ENCODE measurements at regions not wholly inside any gene's neighbourhood (a gene's known extent, or its start where the extent isn't known, plus 50 kb on each side); places are given as distances from the start of the nearest gene placed in this dataset.
"Not testable (repeated sequence)": the region's sequence is repeated elsewhere in the genome, so short reads cannot be mapped to it uniquely, and the experiment has no call there.

GRCh38 chr3:83251490-83251889 is 1490.0 kb upstream of the GBE1 start:
- DNase-seq, result no peak

DNA sequence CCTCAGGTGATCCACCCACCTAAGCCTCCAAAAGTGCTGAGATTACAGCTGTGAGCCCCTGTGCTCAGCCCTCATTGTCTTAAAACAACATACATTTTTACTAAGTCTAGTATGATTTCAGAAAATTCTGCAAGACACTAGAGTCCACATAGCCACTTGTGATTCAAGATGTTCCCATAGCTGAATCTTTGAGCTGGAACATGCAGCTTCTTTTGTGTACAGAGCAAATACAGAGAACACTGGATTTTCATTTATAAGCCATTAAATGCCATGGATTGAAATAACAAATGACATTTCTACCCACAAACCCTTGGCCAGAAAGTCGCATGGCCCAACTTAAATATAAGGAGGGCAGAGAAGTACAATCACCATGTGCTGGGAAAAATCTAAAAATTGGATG is 1489.2 kb upstream of the GBE1 start:
- no peak for DNase-seq

DNA sequence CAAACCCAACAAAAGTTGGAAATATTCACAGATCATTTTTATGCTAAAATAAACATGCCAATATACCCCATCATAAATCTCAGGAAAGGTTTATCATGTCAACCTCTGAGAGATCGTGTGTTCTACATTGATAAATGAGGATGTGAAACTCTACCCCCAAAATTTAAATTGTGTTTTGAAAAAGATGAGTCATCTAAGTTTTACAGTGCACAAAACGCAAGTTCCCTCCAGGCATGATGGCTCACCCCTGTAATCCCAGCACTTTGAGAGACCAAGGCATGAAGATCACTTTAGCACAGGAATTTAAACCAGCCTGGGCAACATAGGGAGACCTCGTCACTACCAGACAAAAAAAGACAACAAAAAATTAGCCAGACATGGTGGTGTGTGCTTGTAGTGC is 1487.0 kb upstream of the GBE1 start:
- DNase-seq, result no peak

- no peak for DNase-seq
Measured at GRCh38 chr3:83235180-83235814, 1473.9 kb upstream of the GBE1 start.

- DNase-seq, result no peak
Measured at GRCh38 chr3:83233715-83234114, 1472.3 kb upstream of the GBE1 start.

DNA sequence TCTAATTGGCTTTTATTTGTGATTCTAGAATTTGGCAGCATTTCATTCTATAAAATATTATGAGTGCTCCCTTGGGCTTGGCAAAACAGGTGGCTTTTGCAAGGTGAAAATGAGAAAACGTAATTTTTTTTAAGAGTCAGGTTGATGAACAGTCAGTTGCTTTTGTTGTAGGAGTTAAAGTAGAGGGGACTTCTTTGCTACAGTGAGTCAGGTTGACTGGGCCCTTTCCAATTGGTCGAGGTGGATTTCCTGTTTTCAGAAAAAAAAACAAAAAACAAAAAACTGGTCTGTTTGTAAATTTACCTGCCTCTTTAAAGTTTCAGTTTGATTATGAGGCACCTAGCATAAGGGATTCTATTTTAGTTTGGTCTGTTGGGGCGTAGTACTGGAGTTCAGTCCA is 1469.4 kb upstream of the GBE1 start:
- no peak for DNase-seq

GRCh38 chr3:83230376-83230775 is 1468.9 kb upstream of the GBE1 start:
- no peak for DNase-seq

DNA sequence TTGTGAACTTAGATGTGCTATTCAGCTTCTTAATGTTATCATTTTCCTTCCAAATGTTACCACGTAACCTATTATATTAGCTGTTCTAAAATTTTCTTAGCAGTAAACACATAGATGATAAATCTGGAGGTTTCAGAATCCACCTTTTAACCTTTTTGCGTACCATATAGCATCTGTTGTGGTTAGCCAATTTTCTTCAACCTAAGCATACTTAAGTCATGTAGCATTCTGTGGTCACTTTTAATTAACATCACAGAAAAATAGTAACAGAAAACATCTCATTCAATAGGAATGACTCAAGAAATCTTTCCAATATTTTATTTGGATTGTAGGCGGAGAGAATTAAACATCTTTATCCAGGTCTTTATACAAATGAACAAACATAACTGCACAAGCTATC is 1465.3 kb upstream of the GBE1 start:
- no peak for DNase-seq

- DNase-seq, result no peak
Measured at GRCh38 chr3:83224101-83224868, 1462.8 kb upstream of the GBE1 start.

- no peak for DNase-seq
Measured at GRCh38 chr3:83218383-83219200, 1457.1 kb upstream of the GBE1 start.

DNA sequence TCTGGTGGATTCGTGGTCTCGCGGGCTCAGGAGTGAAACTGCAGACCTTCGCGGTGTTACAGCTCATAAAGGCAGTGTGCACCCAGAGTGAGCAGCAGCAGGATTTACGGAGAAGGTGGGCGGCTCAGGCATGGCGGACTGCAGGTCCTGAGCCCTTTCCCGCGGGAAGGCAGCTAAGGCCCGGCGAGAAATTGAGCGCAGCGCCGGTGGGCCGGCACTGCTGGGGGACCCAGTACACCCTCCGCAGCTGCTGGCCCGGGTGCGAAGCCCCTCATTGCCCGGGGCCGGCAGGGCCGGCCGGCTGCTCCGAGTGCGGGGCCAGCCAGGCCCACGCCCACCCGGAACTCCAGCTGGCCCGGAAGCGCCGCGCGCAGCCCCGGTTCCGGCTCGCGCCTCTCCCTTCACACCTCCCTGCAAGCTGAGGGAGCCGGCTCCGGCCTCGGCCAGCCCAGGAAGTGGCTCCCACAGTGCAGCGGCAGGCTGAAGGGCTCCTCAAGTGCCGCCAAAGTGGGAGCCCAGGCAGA is 1456.2 kb upstream of the GBE1 start:
- not testable (repeated sequence) for DNase-seq

DNA sequence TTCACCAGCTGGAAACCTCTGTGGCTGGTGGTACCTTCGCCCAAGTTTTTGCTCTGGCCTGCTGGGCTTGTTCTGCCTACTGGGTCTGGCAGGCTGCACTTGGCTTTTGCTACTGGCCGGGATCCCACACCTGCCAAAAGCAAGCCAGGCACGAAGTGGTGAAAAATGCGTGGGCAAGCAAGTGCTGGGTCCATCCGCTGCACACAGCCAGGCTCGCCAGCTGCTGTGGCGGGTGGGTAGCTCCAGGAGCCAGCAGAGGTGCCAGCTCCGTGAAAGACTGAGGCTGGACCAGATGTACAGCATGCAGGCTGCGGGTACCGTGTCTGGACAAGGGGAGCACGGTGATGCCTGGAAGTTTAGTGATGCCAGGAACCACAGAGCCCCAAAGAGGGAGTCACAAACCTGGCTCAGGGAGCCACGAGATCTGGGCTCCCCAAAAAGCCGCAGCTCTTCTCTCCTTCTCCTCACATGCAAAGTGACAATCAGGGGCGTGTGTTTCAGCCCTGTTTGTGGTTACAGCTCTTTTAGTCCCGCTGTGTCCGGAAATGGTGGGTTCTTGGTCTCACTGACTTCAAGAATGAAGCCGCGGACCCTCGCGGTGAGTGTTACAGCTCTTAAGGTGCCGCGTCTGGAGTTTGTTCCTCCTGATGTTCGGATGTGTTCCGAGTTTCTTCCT is 1455.6 kb upstream of the GBE1 start:
- DNase-seq, result no peak

DNA sequence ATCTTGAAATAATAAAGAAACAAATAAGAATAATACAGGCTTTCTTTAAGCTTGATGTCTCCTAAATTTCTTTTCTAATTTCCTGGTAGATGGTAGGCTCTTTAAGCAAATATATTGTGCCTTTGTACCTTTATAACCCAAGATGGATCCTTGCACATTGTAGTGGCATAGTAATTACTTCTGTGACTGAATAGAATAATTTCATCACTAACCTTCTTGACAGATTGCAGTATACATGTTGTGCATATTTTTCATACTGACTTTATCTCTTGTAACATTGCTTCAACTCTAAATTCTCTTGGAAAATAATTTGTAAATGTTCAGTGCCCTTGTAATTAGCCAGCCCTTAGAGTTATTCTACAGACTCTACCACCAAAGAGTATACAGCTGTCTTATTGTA is 1433.8 kb upstream of the GBE1 start:
- no peak for DNase-seq

GRCh38 chr3:83193526-83193925 is 1432.1 kb upstream of the GBE1 start:
- DNase-seq, result no peak

- no peak for DNase-seq
Measured at GRCh38 chr3:83189634-83190033, 1428.2 kb upstream of the GBE1 start.

DNA sequence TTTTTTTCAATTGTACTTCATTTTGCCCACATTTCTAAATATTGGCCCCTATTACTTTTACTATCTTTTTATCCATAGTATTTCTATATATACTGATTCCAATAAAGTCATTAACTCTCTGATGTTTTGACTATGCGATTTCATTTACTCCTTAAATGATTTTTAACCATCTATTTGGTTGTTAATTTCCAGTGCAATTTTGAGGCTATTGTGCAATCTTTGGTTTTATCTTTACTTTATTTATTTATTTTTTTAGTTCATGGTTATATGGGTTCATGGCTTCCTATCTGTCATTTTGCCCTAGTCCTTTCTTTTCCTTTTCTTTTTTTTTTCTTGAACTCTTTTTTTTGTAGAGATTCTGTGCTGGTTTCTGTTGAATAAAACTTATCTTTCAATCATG is 1408.0 kb upstream of the GBE1 start:
- no peak for DNase-seq

GRCh38 chr3:83150896-83151295 is 1389.5 kb upstream of the GBE1 start:
- no peak for DNase-seq

GRCh38 chr3:83140983-83141382 is 1379.5 kb upstream of the GBE1 start:
- DNase-seq, result no peak

- no peak for DNase-seq
Measured at GRCh38 chr3:83131236-83131635, 1369.8 kb upstream of the GBE1 start.

- DNase-seq, result no peak
Measured at GRCh38 chr3:83122774-83123350, 1361.4 kb upstream of the GBE1 start.

- no peak for DNase-seq
Measured at GRCh38 chr3:83093222-83093572, 1331.8 kb upstream of the GBE1 start.

- no peak for DNase-seq
Measured at GRCh38 chr3:83092521-83093221, 1331.2 kb upstream of the GBE1 start.

Measured in T-helper 2 cell (primary cell).